HG03558 (cell line): ENCODE measurements at regions not wholly inside any gene's neighbourhood (a gene's known extent, or its start where the extent isn't known, plus 50 kb on each side); places are given as distances from the start of the nearest gene placed in this dataset.
"Not testable (repeated sequence)": the region's sequence is repeated elsewhere in the genome, so short reads cannot be mapped to it uniquely, and the experiment has no call there.

Experiments used
- ATAC-seq: cut with Tn5 transposase; IDR thresholded peaks from one replicate; pipeline ENCODE4 v1.9.1; 2021; ENCODE audit warnings: moderate number of reproducible peaks; ENCODE audit not compliant: unreplicated experiment; ENCODE audit errors: extremely low read depth

- ATAC-seq = no peak
These were observed 474.0 kb downstream of the SOCS6 start for GRCh38 chr18:70762812-70763211.

GRCh38 chr18:70758780-70759179, 469.9 kb downstream of the SOCS6 start:
- ATAC-seq = no peak

GRCh38 chr18:70754486-70754885, 465.6 kb downstream of the SOCS6 start:
- ATAC-seq = no peak

- ATAC-seq = no peak
These were observed 444.1 kb downstream of the SOCS6 start for GRCh38 chr18:70732916-70733315.

- no peak for ATAC-seq
These were observed 443.3 kb downstream of the SOCS6 start for GRCh38 chr18:70732188-70732587.

GRCh38 chr18:70720607-70721006, 431.8 kb downstream of the SOCS6 start:
- no peak for ATAC-seq

GRCh38 chr18:70709720-70710119, 420.9 kb downstream of the SOCS6 start:
- no peak for ATAC-seq

- ATAC-seq = no peak
These were observed 420.3 kb downstream of the SOCS6 start for GRCh38 chr18:70709144-70709543.

- ATAC-seq = no peak
These were observed 417.1 kb downstream of the SOCS6 start for GRCh38 chr18:70705831-70706416.

- no peak for ATAC-seq
These were observed 411.7 kb downstream of the SOCS6 start for GRCh38 chr18:70700496-70700895.

GRCh38 chr18:70698574-70698973, 409.7 kb downstream of the SOCS6 start:
- no peak for ATAC-seq

GRCh38 chr18:70693246-70693645, 404.4 kb downstream of the SOCS6 start:
- no peak for ATAC-seq

GRCh38 chr18:70689765-70690164, 400.9 kb downstream of the SOCS6 start:
- ATAC-seq = not testable (repeated sequence)

GRCh38 chr18:70688286-70688685, 399.4 kb downstream of the SOCS6 start:
- no peak for ATAC-seq

- ATAC-seq = no peak
These were observed 396.0 kb downstream of the SOCS6 start for GRCh38 chr18:70684821-70685220.

GRCh38 chr18:70683263-70683662, 394.4 kb downstream of the SOCS6 start:
- ATAC-seq = no peak

- ATAC-seq = no peak
These were observed 386.1 kb downstream of the SOCS6 start for GRCh38 chr18:70674896-70675295.

GRCh38 chr18:70673831-70674230, 385.0 kb downstream of the SOCS6 start:
- ATAC-seq = no peak

- ATAC-seq = no peak
These were observed 383.7 kb downstream of the SOCS6 start for GRCh38 chr18:70672581-70672980.

- no peak for ATAC-seq
These were observed 383.2 kb downstream of the SOCS6 start for GRCh38 chr18:70671889-70672565.

GRCh38 chr18:70666936-70667335, 378.1 kb downstream of the SOCS6 start:
- ATAC-seq = no peak

GRCh38 chr18:70663141-70663540, 374.3 kb downstream of the SOCS6 start:
- ATAC-seq = no peak
